GM18858 (cell line): ENCODE measurements at regions not wholly inside any gene's neighbourhood (a gene's known extent, or its start where the extent isn't known, plus 50 kb on each side); places are given as distances from the start of the nearest gene placed in this dataset.
"Not testable (repeated sequence)": the region's sequence is repeated elsewhere in the genome, so short reads cannot be mapped to it uniquely, and the experiment has no call there.

Experiments
- ATAC-seq: cut with Tn5 transposase; IDR thresholded peaks from one replicate; pipeline ENCODE4 v1.9.1; 2021; ENCODE audit not compliant: unreplicated experiment

- no peak for ATAC-seq
These were observed 97.2 kb downstream of the NAV1 start for GRCh38 chr1:201636097-201636496.

DNA sequence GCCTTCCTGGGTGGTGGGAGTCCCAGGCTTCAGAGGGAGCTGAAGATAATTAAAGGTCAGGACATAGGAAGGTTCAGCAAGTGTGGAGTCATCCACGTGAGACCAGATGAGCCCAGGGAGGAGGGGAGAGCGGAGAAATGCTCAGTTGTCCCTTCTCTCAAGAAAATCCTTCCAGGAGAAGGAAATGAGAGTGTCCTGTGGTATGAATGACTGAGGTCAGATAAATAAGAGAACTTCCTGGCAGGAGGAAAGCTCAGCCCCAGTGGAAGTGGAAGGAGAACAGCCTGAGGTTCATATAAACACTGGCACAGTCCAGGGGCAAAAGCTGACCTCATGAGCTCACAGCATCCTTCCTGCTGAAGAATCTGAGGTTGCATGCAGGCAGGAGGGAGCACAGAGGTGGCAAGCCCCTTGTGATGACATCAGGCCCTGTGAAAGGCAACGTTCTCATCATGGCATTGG, 97.6 kb downstream of the NAV1 start:
- ATAC-seq = no peak

GRCh38 chr1:201637282-201638079, 98.6 kb downstream of the NAV1 start:
- no peak for ATAC-seq

DNA sequence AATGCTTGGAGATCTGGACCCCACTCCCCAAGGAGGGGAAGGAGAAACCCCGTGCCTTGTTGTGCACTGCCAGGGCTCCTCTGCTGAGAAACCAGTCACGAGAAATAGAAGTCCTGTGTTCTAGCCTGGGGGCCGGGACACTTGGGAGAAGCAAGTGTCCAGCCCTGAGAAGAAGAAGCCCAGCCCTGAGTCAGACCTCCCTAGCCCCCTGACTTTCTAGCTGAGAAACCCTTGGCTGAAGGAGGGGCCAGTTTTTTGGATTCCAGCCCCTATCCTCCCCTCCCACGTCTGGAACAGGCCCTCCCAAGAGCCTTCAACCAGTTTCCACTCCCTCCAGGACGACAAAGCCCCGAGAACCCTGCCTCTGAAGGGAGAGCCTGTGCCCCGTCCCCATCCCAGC, 100.5 kb downstream of the NAV1 start:
- ATAC-seq = no peak

DNA sequence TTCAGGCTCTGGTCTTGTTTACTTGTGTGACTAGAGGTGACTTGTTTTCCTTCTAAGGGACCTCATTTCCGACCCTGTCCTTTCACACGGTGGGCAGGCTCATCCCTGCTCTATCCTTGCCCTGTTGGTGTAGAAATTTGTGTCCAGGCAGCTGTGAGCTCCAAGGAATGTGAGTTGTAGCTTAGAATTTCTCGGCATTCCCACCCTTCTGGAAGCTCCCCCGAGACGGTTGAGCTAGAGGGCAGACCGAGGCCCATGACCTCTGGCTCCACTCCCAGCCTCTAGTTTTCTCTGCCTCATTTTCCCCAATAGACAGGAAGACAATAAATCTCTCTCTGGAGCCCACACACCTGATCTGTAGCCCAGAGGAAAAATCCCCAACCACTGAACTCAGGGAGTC, 100.9 kb downstream of the NAV1 start:
- no peak for ATAC-seq

- ATAC-seq = no peak
These were observed 101.7 kb downstream of the NAV1 start for GRCh38 chr1:201640624-201641023.

- ATAC-seq = no peak
These were observed 102.8 kb downstream of the NAV1 start for GRCh38 chr1:201641524-201642253.

GRCh38 chr1:201643835-201644104, 104.8 kb downstream of the NAV1 start:
- no peak for ATAC-seq

DNA sequence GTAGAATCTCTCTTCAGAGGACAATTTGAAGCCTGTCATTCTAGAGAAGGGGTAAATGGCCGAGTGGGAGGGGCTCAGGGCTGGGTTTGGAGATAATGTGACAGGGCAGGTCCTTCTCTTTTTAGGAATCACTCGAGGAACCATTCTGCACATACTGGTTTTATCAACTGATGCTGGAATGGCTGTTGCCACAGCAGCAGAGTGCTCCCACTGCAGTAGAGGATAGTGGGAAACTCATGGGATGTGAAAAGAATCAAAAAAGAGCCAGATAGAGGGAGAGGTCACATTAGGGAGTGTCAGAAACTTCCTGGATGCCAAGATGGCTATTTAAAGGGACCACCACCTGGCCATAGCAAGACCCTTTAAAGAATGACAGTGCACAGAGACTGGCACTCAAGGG, 105.3 kb downstream of the NAV1 start:
- no peak for ATAC-seq

GRCh38 chr1:201645000-201645399, 106.1 kb downstream of the NAV1 start:
- ATAC-seq = not testable (repeated sequence)

- no peak for ATAC-seq
These were observed 107.0 kb downstream of the NAV1 start for GRCh38 chr1:201645956-201646355.

- ATAC-seq = no peak
These were observed 107.6 kb downstream of the NAV1 start for GRCh38 chr1:201646411-201647022.

DNA sequence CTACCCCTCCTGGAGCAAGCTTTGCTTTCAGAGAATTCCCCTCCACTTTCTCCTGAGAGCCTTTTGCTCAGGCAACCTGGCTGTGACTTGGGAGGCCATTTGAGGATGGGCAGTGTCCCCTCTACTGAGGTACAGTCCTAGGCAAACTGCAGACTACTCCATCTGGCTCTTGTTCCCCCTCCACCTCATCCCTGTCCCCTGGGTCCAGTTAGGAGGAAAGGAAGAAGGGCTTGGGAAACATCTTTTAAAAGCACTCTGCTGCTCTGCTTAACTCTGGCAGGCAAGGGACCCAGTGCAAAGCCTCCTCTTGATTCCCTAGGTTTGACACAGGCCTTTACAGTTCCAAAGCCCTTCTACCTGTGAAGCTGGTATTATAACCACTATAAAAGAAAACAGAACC, 108.2 kb downstream of the NAV1 start:
- no peak for ATAC-seq

- ATAC-seq = no peak
These were observed 108.8 kb downstream of the NAV1 start for GRCh38 chr1:201647722-201648065.

DNA sequence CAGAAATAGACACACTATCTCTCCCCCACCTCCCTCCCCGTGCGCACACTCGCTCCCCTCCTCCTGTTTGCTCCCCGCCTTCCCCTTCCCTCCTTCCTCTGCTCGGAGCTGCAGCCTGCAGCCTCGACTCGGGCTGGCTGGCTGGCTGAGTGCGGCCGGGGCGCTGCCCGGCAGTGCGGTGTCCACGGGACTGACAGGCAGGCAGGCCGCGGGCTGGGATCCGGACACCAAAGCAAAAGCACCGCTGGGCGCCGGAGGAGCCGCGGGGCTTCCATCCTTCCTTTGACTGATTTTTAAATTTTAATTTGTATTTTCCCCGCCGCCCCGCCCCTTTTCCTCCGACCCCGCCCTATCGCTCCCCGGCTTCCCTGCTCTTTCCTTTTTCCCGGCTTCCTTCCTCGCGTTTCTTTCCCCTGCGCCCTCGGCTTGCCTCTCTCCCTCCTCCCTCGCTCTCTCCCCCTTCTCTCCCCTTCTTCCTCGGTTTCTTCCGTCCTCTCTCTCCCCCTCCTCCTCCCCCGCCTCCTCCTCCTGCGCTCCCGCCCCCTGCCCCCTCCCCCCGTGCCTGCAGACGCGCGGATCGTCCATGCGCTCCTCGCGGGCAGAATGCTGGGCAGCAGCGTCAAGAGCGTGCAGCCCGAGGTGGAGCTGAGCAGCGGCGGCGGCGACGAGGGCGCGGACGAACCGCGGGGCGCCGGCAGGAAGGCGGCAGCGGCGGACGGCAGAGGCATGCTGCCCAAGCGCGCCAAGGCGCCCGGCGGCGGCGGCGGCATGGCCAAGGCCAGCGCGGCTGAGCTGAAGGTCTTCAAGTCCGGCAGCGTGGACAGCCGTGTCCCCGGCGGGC, 109.4 kb downstream of the NAV1 start:
- no peak for ATAC-seq

DNA sequence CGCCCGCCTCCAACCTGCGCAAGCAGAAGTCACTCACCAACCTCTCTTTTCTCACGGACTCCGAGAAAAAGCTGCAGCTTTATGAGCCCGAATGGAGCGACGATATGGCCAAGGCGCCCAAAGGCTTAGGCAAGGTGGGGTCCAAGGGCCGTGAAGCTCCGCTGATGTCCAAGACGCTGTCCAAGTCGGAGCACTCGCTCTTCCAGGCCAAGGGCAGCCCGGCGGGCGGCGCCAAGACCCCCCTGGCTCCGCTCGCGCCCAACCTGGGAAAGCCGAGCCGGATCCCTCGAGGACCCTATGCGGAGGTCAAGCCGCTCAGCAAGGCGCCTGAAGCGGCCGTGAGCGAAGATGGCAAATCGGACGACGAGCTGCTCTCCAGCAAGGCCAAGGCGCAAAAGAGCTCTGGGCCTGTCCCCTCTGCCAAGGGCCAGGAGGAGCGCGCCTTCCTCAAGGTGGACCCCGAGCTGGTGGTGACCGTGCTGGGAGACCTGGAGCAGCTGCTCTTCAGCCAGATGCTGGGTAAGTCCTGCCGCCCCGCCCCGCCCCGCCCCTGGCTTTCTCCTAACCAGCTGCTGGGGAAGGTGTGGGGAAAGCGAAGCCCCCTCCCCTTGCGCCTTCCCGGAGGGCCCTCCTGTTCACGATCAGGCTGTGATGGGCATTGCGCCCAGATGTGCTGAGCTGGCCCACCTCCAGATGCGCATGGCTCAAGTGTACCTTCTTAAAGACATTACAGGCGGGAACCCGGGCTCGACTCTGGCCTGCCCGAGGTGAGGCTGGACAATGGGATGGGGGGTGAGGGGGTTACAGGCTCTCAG, 110.2 kb downstream of the NAV1 start:
- no peak for ATAC-seq

DNA sequence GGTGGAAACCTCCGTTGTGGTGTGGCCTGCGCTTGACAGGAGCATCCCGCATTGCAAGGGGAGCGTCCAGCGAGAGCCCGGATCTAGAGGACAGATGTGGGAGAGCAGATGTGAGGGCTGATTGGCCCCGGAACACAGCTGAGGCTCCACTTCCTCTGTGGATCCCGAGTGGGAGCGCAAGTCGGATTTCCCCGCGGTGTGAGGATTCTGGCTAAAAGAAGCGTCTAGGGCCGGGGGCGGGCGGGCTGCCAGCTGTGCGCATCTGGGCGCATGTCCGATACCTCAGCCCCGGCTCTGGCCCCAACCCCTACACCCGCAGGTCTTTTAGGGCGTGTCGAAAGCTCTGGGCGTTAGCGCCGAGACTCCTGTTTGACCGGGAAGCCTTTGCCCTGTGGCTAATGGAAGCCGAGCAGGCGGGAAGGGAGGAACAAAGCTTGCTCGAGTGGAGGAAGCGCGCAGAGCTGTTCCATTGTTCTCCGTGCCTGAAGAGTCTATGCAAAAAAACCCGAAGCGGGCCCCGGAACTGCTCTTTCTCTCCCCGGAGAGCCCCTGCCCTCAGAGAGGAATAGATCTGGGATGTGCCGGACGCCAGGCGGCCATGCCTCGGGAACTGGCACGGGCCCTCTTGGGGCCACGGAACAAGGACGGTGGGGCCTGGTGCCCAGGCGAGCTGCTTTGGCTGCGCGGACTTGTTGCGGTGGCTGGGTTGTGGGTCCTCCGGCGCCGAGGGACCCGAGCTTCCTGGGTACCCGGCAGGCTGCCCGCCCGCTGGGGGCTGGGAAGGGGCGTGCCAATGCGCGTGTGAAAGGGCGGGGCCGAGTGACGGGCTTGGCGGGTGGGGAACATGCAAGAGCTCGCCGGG, 111.1 kb downstream of the NAV1 start:
- no peak for ATAC-seq

DNA sequence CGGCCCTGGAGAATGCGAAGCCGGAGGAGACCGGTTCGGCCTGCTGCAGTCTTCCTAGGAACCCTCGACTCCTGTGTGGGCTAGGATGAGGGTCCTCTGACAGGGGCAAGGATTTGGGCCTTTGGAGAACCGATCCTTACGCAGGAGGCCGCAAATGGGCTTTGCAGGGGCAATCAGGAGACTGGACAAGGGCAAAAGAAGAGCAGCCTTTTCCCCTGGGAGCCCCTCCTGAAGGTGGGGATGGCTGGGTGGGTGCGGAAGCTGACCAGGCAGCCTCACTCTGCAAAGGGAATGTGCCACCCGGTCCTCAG, 111.7 kb downstream of the NAV1 start:
- no peak for ATAC-seq

DNA sequence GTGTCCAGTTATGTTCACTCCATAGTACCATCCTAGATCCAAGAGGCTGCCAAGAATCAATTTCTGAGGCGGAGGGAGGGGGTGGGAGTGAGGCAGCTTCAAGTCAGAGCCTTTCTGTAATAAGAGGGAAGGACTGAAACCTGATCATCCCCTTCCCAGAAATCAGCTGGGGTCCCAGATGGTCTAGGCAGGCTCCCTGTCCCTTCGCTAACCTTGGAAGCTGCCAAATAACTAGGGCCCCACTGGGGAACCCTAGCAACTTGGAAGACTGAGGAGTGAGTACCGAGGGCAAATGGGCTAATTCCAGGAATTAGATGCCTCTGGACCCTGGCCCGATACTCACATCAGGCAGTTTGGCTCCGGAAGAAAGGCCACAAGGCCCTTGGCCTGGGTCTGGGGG, 113.3 kb downstream of the NAV1 start:
- no peak for ATAC-seq

- no peak for ATAC-seq
These were observed 114.3 kb downstream of the NAV1 start for GRCh38 chr1:201653233-201653632.
